ENCODE measurements at regions not wholly inside any gene's neighbourhood (a gene's known extent, or its start where the extent isn't known, plus 50 kb on each side); places are given as distances from the start of the nearest gene placed in this dataset.

DNA sequence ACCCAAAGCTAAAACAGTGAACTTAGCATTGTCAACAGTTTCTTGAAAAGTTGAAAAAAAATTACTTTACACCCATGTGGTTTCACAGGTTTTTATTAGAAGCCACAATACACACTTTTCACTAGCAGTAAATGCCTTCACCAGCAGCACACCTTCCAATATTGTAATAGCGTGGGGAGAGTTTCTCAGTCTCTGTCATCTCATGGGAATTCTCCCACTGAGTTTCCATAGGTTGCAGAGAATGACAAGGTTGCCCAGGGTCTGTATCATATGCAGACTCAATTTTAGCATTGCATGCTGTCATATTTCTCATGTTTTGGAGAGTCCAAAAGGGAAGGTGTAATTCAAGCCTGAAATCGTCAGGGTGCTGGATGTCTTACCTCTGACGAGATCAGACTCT, 486.1 kb upstream of the TENM3 start:
- TF ChIP-seq, protein P1, sequence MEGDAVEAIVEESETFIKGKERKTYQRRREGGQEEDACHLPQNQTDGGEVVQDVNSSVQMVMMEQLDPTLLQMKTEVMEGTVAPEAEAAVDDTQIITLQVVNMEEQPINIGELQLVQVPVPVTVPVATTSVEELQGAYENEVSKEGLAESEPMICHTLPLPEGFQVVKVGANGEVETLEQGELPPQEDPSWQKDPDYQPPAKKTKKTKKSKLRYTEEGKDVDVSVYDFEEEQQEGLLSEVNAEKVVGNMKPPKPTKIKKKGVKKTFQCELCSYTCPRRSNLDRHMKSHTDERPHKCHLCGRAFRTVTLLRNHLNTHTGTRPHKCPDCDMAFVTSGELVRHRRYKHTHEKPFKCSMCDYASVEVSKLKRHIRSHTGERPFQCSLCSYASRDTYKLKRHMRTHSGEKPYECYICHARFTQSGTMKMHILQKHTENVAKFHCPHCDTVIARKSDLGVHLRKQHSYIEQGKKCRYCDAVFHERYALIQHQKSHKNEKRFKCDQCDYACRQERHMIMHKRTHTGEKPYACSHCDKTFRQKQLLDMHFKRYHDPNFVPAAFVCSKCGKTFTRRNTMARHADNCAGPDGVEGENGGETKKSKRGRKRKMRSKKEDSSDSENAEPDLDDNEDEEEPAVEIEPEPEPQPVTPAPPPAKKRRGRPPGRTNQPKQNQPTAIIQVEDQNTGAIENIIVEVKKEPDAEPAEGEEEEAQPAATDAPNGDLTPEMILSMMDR (IDR thresholded peaks at IDR 0.05; ENCODE audit: insufficient read depth, low read depth, low read length) = no peak
- no peak for TF ChIP-seq EZH2 (IDR thresholded peaks at IDR 0.05; ENCODE audit: insufficient read depth, low read length)
